22Rv1 (cell line): ENCODE measurements at regions not wholly inside any gene's neighbourhood (a gene's known extent, or its start where the extent isn't known, plus 50 kb on each side); places are given as distances from the start of the nearest gene placed in this dataset.

Experiments
- H3K27ac ChIP-seq: fragments of 450-650 bp; 2 replicates; pipeline ENCODE4 v1.5.1; 2017
- CTCF ChIP-seq: fragments of 450-650 bp; IDR thresholded peaks from 2 replicates; pipeline ENCODE4 v1.5.1; 2017; ENCODE audit warnings: mild to moderate bottlenecking
- ZFX ChIP-seq: fragments of 450-650 bp; IDR thresholded peaks from 2 replicates; pipeline ENCODE4 v1.6.1; 2017; ENCODE audit warnings: antibody characterized with exemption, borderline replicate concordance

DNA sequence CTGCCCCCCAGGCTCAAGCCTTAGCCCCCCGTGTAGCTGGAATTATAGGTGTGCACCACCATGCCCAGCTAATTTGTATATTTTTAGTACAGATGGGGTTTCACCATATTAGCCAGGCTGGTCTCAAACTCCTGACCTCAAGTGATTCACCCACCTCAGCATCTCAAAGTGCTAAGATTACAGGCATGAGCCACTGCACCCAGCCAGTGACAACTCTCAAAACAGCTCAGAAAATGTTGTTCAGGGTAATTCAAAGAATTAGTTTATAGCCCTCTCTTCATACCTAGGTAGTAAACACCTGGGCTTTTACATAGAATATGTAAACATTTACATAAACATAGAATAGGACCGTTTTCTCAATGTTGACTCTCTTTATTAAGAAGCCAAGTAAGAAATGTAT lies 168.7 kb downstream of the ENC1 start:
- no peak overlapping the region for H3K27ac ChIP-seq
- TF ChIP-seq CTCF (no peak), ZFX (no peak)

- no peak overlapping the region for H3K27ac ChIP-seq
- TF ChIP-seq CTCF (no peak), ZFX (no peak)
Measured at GRCh38 chr5:74469234-74469994, 171.1 kb downstream of the ENC1 start.

DNA sequence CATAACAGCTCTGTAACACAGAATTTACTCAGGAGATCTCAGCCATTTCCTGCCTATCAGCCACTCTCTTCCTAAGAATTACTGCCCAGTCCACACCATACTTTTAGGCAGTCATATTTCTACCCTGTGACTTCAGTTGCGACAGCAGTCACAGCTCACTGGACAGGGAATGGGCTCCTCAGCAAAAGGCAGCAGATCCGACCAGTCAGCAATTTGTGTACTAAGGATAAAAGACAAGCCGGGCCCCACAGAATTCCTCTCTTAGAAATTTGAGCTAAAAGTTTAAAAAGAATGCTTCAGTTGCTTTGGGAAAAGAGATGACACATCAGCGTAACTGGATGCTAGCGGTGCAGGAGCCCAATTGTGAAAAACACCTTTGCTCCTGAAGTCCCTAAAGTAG lies 172.1 kb downstream of the ENC1 start:
- no peak overlapping the region for H3K27ac ChIP-seq
- TF ChIP-seq CTCF (no peak), ZFX (no peak)

- H3K27ac ChIP-seq: no peak overlapping the region
Measured at GRCh38 chr5:74465724-74466123, 174.8 kb downstream of the ENC1 start.

GRCh38 chr5:74464512-74465209 lies 175.9 kb downstream of the ENC1 start:
- no peak overlapping the region for H3K27ac ChIP-seq
- TF ChIP-seq ZFX (no peak), CTCF (no peak)

More at GRCh38 chr5:74465724-74466123, 174.8 kb downstream of the ENC1 start:
- no peak for TF ChIP-seq ZFX
- no peak for TF ChIP-seq CTCF

- no peak for TF ChIP-seq ZFX
- no peak for TF ChIP-seq CTCF
Measured at GRCh38 chr5:74462356-74462755, 178.2 kb downstream of the ENC1 start.

DNA sequence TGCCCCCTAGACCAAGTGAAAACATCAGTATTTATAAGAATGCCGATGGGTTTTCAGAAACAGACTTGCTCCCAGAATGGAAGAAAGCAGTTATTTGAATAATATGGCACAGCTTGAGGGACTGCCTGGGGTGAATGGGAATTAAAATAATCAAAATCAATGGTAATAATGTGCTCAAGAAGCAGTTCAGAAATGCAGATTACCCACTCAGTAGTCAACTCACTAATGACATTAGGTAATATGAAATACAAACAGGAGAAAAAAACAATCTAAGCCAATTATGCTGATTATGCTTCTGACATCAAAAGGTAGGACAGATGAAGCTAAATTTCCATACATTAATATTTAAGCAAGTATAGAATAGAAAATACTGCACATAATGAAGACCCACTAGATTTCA lies 179.3 kb downstream of the ENC1 start:
- H3K27ac ChIP-seq: no peak overlapping the region
- TF ChIP-seq ZFX (no peak), CTCF (no peak)

More at GRCh38 chr5:74462356-74462755, 178.2 kb downstream of the ENC1 start:
- no peak overlapping the region for H3K27ac ChIP-seq
